Ishikawa (cell line): ENCODE measurements at regions not wholly inside any gene's neighbourhood (a gene's known extent, or its start where the extent isn't known, plus 50 kb on each side); places are given as distances from the start of the nearest gene placed in this dataset.

Experiments used
- CEBPB ChIP-seq: IDR thresholded peaks from 2 replicates; pipeline ENCODE4 v1.6.1; 2012
- CREB1 ChIP-seq: IDR thresholded peaks from 2 replicates; pipeline ENCODE4 v1.6.1; 2012; ENCODE audit warnings: low read depth
- EGR1 ChIP-seq: IDR thresholded peaks from 2 replicates; pipeline ENCODE4 v1.6.1; 2012
- FOXM1 ChIP-seq: IDR thresholded peaks from 2 replicates; pipeline ENCODE4 v1.6.1; 2012; ENCODE audit warnings: low read depth, borderline replicate concordance
- NFIC ChIP-seq: IDR thresholded peaks from 2 replicates; pipeline ENCODE4 v1.6.1; 2012
- RAD21 ChIP-seq: IDR thresholded peaks from 2 replicates; pipeline ENCODE4 v1.6.1; 2012; ENCODE audit warnings: low read depth
- TAF1 ChIP-seq: IDR thresholded peaks from 2 replicates; pipeline ENCODE4 v1.6.1; 2012; ENCODE audit warnings: low read depth, mild to moderate bottlenecking
- TCF12 ChIP-seq: IDR thresholded peaks from 2 replicates; pipeline ENCODE4 v1.6.1; 2012; ENCODE audit warnings: low read depth
- TEAD4 ChIP-seq: IDR thresholded peaks from 2 replicates; pipeline ENCODE4 v1.6.1; 2012
- YY1 ChIP-seq: IDR thresholded peaks from 2 replicates; pipeline ENCODE4 v1.6.1; 2012; ENCODE audit warnings: low read depth
- ZBTB7A ChIP-seq: IDR thresholded peaks from 2 replicates; pipeline ENCODE4 v1.6.1; 2012; ENCODE audit warnings: low read depth
- TF ChIP-seq, protein P1 (sequence below): IDR thresholded peaks from 2 replicates; pipeline ENCODE4 v1.6.1; 2012
- TF ChIP-seq, protein P2 (sequence below): IDR thresholded peaks from 2 replicates; pipeline ENCODE4 v1.6.1; 2012; ENCODE audit warnings: low read depth, mild to moderate bottlenecking
- TF ChIP-seq, protein P3 (sequence below): IDR thresholded peaks from 2 replicates; pipeline ENCODE4 v1.6.1; 2012

DNA sequence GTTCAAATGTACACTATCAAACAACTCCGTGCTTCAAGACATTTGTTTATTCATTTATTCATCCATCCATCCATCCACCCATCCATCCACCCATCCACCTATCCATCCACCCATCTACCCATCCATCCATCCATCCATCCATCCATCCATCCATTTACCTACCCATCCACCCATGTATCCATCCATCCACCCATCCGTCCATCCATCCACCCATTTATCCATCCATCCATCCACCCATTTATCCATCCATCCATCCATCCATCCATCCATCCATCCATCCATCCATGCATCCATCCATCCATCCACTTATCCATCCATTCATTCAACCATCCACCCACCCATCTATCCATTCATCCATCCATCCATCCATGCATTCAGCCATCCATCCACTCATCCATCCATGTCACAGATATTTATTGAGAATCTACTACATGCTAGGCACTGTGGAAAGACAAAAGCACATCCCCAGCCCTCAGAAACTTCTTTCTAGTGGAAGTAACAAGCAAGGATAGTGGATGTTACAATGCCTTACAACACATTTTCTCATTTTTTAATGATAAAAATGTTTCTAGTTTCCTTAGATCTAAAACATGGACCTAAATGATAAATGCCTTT is 237.6 kb downstream of the ZNF536 start:
- no peak for TF ChIP-seq TEAD4
- no peak for TF ChIP-seq CEBPB
- TF ChIP-seq, protein P1, sequence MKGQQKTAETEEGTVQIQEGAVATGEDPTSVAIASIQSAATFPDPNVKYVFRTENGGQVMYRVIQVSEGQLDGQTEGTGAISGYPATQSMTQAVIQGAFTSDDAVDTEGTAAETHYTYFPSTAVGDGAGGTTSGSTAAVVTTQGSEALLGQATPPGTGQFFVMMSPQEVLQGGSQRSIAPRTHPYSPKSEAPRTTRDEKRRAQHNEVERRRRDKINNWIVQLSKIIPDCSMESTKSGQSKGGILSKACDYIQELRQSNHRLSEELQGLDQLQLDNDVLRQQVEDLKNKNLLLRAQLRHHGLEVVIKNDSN = no peak
- TF ChIP-seq ZBTB7A = no peak
- TF ChIP-seq YY1 = no peak
- TF ChIP-seq CREB1 = no peak
- no peak for TF ChIP-seq FOXM1
- no peak for TF ChIP-seq NFIC
- no peak for TF ChIP-seq TAF1
- TF ChIP-seq, protein P2, sequence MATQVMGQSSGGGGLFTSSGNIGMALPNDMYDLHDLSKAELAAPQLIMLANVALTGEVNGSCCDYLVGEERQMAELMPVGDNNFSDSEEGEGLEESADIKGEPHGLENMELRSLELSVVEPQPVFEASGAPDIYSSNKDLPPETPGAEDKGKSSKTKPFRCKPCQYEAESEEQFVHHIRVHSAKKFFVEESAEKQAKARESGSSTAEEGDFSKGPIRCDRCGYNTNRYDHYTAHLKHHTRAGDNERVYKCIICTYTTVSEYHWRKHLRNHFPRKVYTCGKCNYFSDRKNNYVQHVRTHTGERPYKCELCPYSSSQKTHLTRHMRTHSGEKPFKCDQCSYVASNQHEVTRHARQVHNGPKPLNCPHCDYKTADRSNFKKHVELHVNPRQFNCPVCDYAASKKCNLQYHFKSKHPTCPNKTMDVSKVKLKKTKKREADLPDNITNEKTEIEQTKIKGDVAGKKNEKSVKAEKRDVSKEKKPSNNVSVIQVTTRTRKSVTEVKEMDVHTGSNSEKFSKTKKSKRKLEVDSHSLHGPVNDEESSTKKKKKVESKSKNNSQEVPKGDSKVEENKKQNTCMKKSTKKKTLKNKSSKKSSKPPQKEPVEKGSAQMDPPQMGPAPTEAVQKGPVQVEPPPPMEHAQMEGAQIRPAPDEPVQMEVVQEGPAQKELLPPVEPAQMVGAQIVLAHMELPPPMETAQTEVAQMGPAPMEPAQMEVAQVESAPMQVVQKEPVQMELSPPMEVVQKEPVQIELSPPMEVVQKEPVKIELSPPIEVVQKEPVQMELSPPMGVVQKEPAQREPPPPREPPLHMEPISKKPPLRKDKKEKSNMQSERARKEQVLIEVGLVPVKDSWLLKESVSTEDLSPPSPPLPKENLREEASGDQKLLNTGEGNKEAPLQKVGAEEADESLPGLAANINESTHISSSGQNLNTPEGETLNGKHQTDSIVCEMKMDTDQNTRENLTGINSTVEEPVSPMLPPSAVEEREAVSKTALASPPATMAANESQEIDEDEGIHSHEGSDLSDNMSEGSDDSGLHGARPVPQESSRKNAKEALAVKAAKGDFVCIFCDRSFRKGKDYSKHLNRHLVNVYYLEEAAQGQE = no peak
- TF ChIP-seq, protein P3, sequence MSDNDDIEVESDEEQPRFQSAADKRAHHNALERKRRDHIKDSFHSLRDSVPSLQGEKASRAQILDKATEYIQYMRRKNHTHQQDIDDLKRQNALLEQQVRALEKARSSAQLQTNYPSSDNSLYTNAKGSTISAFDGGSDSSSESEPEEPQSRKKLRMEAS = no peak

DNA sequence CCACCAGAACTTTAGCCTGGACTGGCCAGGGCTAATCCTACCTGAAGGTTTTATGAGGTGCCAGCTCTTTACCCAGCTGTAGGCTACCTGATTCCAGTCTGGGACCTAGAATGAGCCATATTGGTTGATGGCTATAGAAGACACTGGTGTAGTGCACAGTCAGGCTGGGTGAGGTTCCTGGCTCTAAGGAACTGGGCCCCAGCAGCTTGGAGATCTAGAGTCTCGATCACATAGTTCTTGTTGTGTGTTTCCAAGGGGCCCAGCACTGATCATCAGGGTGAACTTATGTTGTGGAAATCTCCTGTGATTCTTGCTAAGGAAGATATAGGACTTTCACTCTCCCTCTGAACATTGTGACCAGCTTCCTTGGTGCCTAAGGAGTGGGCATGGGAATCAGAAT is 236.3 kb downstream of the ZNF536 start:
- TF ChIP-seq EGR1 (no peak), RAD21 (no peak), TCF12 (no peak), FOXM1 (no peak), YY1 (no peak), CREB1 (no peak)
- TF ChIP-seq, protein P1 = no peak
- TF ChIP-seq, protein P3 = no peak
- TF ChIP-seq, protein P2 = no peak
